Caki2 (cell line): ENCODE measurements at regions not wholly inside any gene's neighbourhood (a gene's known extent, or its start where the extent isn't known, plus 50 kb on each side); places are given as distances from the start of the nearest gene placed in this dataset.

ENCODE experiments used
- DNase-seq: peaks from one replicate; pipeline ENCODE4 v3.0.0-alpha.2; 2015; ENCODE audit warnings: low read depth
- in situ Hi-C: cut with HindIII; loops from 2 replicates; pipeline ENCODE4 v1.10.0; 2016; ENCODE audit warnings: low sequenced_read_pairs, low pct_unique_long_range_greater_than_20kb, mixed read lengths

GRCh38 chr18:44410740-44411139, 269.9 kb upstream of the SETBP1 start:
- DNase-seq: no peak
- in situ Hi-C loops: no loop called here

GRCh38 chr18:44411262-44411905, 269.3 kb upstream of the SETBP1 start:
- in situ Hi-C loops: no loop called here
- DNase-seq: no peak

- DNase-seq: no peak
Observed at GRCh38 chr18:44411976-44412375, 268.7 kb upstream of the SETBP1 start.

GRCh38 chr18:44423814-44424644, 256.7 kb upstream of the SETBP1 start:
- DNase-seq: no peak
- in situ Hi-C loops: no loop called here

More at GRCh38 chr18:44411976-44412375, 268.7 kb upstream of the SETBP1 start:
- in situ Hi-C loops: no loop called here

GRCh38 chr18:44424645-44425035, 256.0 kb upstream of the SETBP1 start:
- DNase-seq: no peak
- in situ Hi-C loops: no loop called here

- no peak for DNase-seq
- in situ Hi-C loops: no loop called here
Observed at GRCh38 chr18:44425161-44425560, 255.5 kb upstream of the SETBP1 start.

- DNase-seq: no peak
Observed at GRCh38 chr18:44437603-44438002, 243.1 kb upstream of the SETBP1 start.

GRCh38 chr18:44450226-44450625, 230.5 kb upstream of the SETBP1 start:
- in situ Hi-C loops: no loop called here
- DNase-seq: no peak

More at GRCh38 chr18:44437603-44438002, 243.1 kb upstream of the SETBP1 start:
- in situ Hi-C loops: no loop called here

- in situ Hi-C loops: no loop called here
- DNase-seq: no peak
Observed at GRCh38 chr18:44452346-44452745, 228.3 kb upstream of the SETBP1 start.

GRCh38 chr18:44453505-44453904, 227.2 kb upstream of the SETBP1 start:
- in situ Hi-C loops: no loop called here
- DNase-seq: no peak

GRCh38 chr18:44458777-44459176, 221.9 kb upstream of the SETBP1 start:
- in situ Hi-C loops: no loop called here
- no peak for DNase-seq

- DNase-seq: peak; percentile 32
- in situ Hi-C loops: no loop called here
Observed at GRCh38 chr18:44464398-44465180, 216.1 kb upstream of the SETBP1 start.

GRCh38 chr18:44465381-44465841, 215.3 kb upstream of the SETBP1 start:
- DNase-seq: no peak
- in situ Hi-C loops: no loop called here

- no peak for DNase-seq
- in situ Hi-C loops: no loop called here
Observed at GRCh38 chr18:44466997-44467396, 213.7 kb upstream of the SETBP1 start.

GRCh38 chr18:44467718-44468117, 213.0 kb upstream of the SETBP1 start:
- no peak for DNase-seq
- in situ Hi-C loops: no loop called here

GRCh38 chr18:44473394-44474066, 207.2 kb upstream of the SETBP1 start:
- in situ Hi-C loops: no loop called here
- DNase-seq: no peak

GRCh38 chr18:44474067-44474411, 206.6 kb upstream of the SETBP1 start:
- in situ Hi-C loops: no loop called here
- DNase-seq: peak; percentile 14

GRCh38 chr18:44474591-44474990, 206.1 kb upstream of the SETBP1 start:
- no peak for DNase-seq
- in situ Hi-C loops: no loop called here
